ENCODE measurements at regions not wholly inside any gene's neighbourhood (a gene's known extent, or its start where the extent isn't known, plus 50 kb on each side); places are given as distances from the start of the nearest gene placed in this dataset.

- TF ChIP-seq GATA3 (IDR thresholded peaks at IDR 0.05; ENCODE audit: low read depth, low read length) (no peak), GATA2 (IDR thresholded peaks at IDR 0.05; ENCODE audit: low read depth, low read length) (no peak)
Measured at GRCh38 chr1:82795508-82796149, 994.9 kb downstream of the ADGRL2 start.
